Adrenal gland (tissue), 9 donors: ENCODE measurements at regions not wholly inside any gene's neighbourhood (a gene's known extent, or its start where the extent isn't known, plus 50 kb on each side); places are given as distances from the start of the nearest gene placed in this dataset.

ENCODE experiments used
- DNase-seq, 7 donors: peaks; one replicate each; pipeline ENCODE4 v3.0.0-alpha.2; 2019 to 2020
- H3K27ac ChIP-seq, 5 donors: fragments of 200-600 bp; sonication (generic) in 4 of 5; 1 replicate in 3 of 5; 2 replicates in 2 of 5; pipeline versions ENCODE4 v1.5.1 to v1.8.0; 2016 to 2020; ENCODE audit warnings: mild to moderate bottlenecking in 1 of 5
- H3K27me3 ChIP-seq: fragments of 200-600 bp; 2 replicates; pipeline ENCODE4 v1.8.0; 2021
- H3K36me3 ChIP-seq, 2 donors: fragments of 200-600 bp; replicated peaks in 1 of 2; 1 replicate in 1 of 2; 2 replicates in 1 of 2; pipeline versions ENCODE4 v1.5.1 to v1.8.0; 2018 to 2022
- H3K4me1 ChIP-seq, 2 donors: fragments of 200-600 bp; replicated peaks in 1 of 2; 1 replicate in 1 of 2; 2 replicates in 1 of 2; pipeline versions ENCODE4 v1.5.1 to v1.8.0; 2018 to 2021
- H3K4me3 ChIP-seq, 4 donors: fragments of 200-600 bp; sonication (generic) in 3 of 4; one replicate each; pipeline ENCODE4 v1.5.1; 2016 to 2018
- H3K9me3 ChIP-seq, 3 donors: fragments of 200-600 bp; sonication (generic) in 1 of 3; replicated peaks in 1 of 3; 1 replicate in 2 of 3; 2 replicates in 1 of 3; pipeline versions ENCODE4 v1.5.1 to v1.8.0; 2016 to 2021
- POLR2A ChIP-seq, 2 donors: fragments of 450-650 bp; IDR thresholded peaks; one replicate each; pipeline ENCODE4 v1.6.1; 2017; ENCODE audit warnings: antibody characterized with exemption in 2 of 2, mild to moderate bottlenecking in 2 of 2, moderate library complexity in 1 of 2
- WGBS, 4 donors: extraction: QIAGEN DNeasy Blood & Tissue Kit in 2 of 4; methylation state at CpG; one replicate each; pipeline versions ENCODE4 v1.1.5 to v1.1.7; 2013 to 2017; 5-methylcytosine and 5-hydroxymethylcytosine counted together
- intact Hi-C, 2 donors: fragments of 100-400 bp; cut with DNase I; formaldehyde crosslinking; loops; one replicate each; pipeline versions ENCODE4 v1.14.1 to v1.15.0; 2022 to 2023
- TF ChIP-seq, protein P1 (sequence below), 6 experiments: fragments of 450-650 bp in 4 of 6; fragments of 200-600 bp in 2 of 6; sonication (generic) in 1 of 6; IDR thresholded peaks; 1 replicate in 5 of 6; 2 replicates in 1 of 6; pipeline versions ENCODE4 v1.5.1 to v1.8.0; 2016 to 2021; ENCODE audit warnings: antibody characterized with exemption in 6 of 6, mild to moderate bottlenecking in 2 of 6, moderate library complexity in 1 of 6
- donor health status: healthy with polysubstance abuse.
- donor health status: Bipolar disorder and iron deficiency.
- donor health status: DM: yes; HTN: yes; CAD: no.
- donor health status: DM: no; HTN: no; CAD: no.
- donor health status: DM: no; HTN: no; CAD: no.

- WGBS, 4 donors: 71 to 79% (median 73%) methylated on average over 9 of the region's 9 CpGs
- Histone ChIP-seq H3K9me3 (no peaks in the 10 kb centered on the region), H3K36me3 (no peaks in the 10 kb centered on the region), H3K4me1 (no peaks in the 10 kb centered on the region), H3K27ac (no peak overlapping the region), H3K4me3 (no peak overlapping the region), H3K27me3 (no peaks in the 10 kb centered on the region)
- TF ChIP-seq, protein P1, sequence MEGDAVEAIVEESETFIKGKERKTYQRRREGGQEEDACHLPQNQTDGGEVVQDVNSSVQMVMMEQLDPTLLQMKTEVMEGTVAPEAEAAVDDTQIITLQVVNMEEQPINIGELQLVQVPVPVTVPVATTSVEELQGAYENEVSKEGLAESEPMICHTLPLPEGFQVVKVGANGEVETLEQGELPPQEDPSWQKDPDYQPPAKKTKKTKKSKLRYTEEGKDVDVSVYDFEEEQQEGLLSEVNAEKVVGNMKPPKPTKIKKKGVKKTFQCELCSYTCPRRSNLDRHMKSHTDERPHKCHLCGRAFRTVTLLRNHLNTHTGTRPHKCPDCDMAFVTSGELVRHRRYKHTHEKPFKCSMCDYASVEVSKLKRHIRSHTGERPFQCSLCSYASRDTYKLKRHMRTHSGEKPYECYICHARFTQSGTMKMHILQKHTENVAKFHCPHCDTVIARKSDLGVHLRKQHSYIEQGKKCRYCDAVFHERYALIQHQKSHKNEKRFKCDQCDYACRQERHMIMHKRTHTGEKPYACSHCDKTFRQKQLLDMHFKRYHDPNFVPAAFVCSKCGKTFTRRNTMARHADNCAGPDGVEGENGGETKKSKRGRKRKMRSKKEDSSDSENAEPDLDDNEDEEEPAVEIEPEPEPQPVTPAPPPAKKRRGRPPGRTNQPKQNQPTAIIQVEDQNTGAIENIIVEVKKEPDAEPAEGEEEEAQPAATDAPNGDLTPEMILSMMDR (IDR thresholded peaks at IDR 0.05): no peak
- TF ChIP-seq POLR2A (IDR thresholded peaks at IDR 0.05): no peak
- intact Hi-C loops: no loop called here
- no peak for DNase-seq
These were observed 648.7 kb downstream of the IRX1 start for GRCh38 chr5:4244306-4244705.

DNA sequence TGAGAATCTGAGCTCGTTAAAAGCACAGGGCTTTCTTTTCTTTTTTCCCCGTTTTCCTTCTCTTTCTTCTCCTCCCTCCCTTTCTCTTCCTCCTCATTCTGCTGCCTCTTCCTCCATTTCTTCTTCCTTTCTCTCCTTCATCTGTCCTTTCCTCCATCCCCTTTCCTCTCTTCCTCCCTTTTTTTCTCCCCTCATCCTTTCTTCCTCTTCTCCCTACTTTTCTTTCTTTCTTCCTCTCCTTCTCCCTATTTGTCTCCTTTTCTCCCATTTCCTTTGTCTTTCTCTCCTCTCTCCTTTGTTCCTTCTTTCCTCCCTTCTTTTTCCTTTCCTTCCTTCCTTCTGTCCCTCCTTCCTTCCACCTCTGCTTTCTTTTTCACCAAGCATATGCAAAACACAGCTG lies 649.4 kb downstream of the IRX1 start:
- WGBS, 4 donors: 54 to 78% (median 66%) methylated on average over 2 of the region's 2 CpGs
- intact Hi-C loops: no loop called here
- Histone ChIP-seq H3K27ac (no peak overlapping the region), H3K4me3 (no peak overlapping the region), H3K9me3 (no peaks in the 10 kb centered on the region), H3K4me1 (no peaks in the 10 kb centered on the region), H3K36me3 (no peaks in the 10 kb centered on the region), H3K27me3 (no peaks in the 10 kb centered on the region)
- no peak for TF ChIP-seq POLR2A (IDR thresholded peaks at IDR 0.05)
- TF ChIP-seq, protein P1 (IDR thresholded peaks at IDR 0.05): no peak
- DNase-seq: no peak

DNA sequence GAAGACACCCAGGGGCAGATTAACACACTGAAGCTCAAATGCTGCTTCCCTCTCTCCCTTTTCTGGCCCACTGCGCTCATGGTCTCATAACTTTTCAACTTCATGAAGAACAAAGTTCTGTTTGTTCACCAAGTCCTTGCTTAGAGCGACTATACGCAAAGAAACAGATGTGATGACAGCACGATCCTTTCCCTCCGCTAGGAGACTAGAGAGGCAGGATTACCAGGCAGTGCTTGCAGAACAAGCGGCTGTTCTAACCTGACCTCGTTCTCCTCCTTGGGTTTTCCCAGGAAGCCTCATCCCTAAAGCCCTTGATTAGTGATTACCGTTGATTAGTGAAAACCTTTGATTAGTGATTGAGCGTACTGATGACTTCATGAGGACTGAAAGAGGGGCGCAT lies 649.9 kb downstream of the IRX1 start:
- no peak for DNase-seq
- no peaks in the 10 kb centered on the region for H3K9me3 ChIP-seq
- WGBS, 4 donors: 80 to 89% (median 84%) methylated on average over 10 of the region's 10 CpGs
- no peaks in the 10 kb centered on the region for H3K36me3 ChIP-seq
- H3K4me3 ChIP-seq: no peak overlapping the region
- H3K4me1 ChIP-seq: no peaks in the 10 kb centered on the region
- TF ChIP-seq, protein P1 (IDR thresholded peaks at IDR 0.05): no peak
- no peak for TF ChIP-seq POLR2A (IDR thresholded peaks at IDR 0.05)
- H3K27ac ChIP-seq: no peak overlapping the region
- H3K27me3 ChIP-seq: no peaks in the 10 kb centered on the region
- intact Hi-C loops: no loop called here

DNA sequence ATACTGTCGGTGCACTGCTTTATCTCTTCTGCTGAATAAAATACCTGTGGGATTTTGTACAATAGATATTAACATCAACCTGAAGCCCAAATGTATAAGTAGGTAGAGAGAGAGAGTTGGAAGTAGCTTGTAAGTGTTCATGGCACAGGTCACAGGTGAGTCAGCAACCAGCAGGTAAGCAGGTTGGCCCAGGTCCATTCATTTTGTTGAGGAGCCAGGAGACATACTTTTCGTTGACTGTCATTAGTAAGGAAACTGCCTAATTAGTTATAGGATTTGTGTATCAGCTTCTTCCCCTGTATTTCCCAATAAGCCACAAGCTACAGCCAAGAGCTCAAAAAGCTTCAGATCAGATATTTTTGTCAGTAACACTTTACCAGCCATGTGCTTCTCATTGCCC lies 650.8 kb downstream of the IRX1 start:
- TF ChIP-seq, protein P1 (IDR thresholded peaks at IDR 0.05): no peak
- no peak for TF ChIP-seq POLR2A (IDR thresholded peaks at IDR 0.05)
- H3K36me3 ChIP-seq: no peaks in the 10 kb centered on the region
- no peak overlapping the region for H3K27ac ChIP-seq
- H3K4me3 ChIP-seq: no peak overlapping the region
- no peaks in the 10 kb centered on the region for H3K4me1 ChIP-seq
- DNase-seq: no peak
- intact Hi-C loops: no loop called here
- no peaks in the 10 kb centered on the region for H3K9me3 ChIP-seq
- no peaks in the 10 kb centered on the region for H3K27me3 ChIP-seq
- WGBS, 4 donors: 65 to 83% (median 71%) methylated on average over 2 of the region's 2 CpGs
